HG03139 (cell line): ENCODE measurements at regions not wholly inside any gene's neighbourhood (a gene's known extent, or its start where the extent isn't known, plus 50 kb on each side); places are given as distances from the start of the nearest gene placed in this dataset.

Experiments used
- ATAC-seq: cut with Tn5 transposase; IDR thresholded peaks from one replicate; pipeline ENCODE4 v1.9.1; 2021; ENCODE audit not compliant: unreplicated experiment

- ATAC-seq: no peak
Measured at GRCh38 chr10:128280271-128280670, 154.0 kb upstream of the MKI67 start.

GRCh38 chr10:128281343-128281742, 155.1 kb upstream of the MKI67 start:
- ATAC-seq: no peak

GRCh38 chr10:128281861-128282260, 155.6 kb upstream of the MKI67 start:
- no peak for ATAC-seq

- ATAC-seq: no peak
Measured at GRCh38 chr10:128286141-128286761, 160.0 kb upstream of the MKI67 start.

- no peak for ATAC-seq
Measured at GRCh38 chr10:128286762-128287500, 160.7 kb upstream of the MKI67 start.

GRCh38 chr10:128287921-128288320, 161.7 kb upstream of the MKI67 start:
- ATAC-seq: no peak

GRCh38 chr10:128289621-128290020, 163.4 kb upstream of the MKI67 start:
- no peak for ATAC-seq

GRCh38 chr10:128295003-128295402, 168.8 kb upstream of the MKI67 start:
- ATAC-seq: no peak

GRCh38 chr10:128296253-128297007, 170.2 kb upstream of the MKI67 start:
- ATAC-seq: no peak

GRCh38 chr10:128297709-128298378, 171.6 kb upstream of the MKI67 start:
- ATAC-seq: no peak

- ATAC-seq: no peak
Measured at GRCh38 chr10:128298587-128298986, 172.4 kb upstream of the MKI67 start.

GRCh38 chr10:128300290-128300824, 174.1 kb upstream of the MKI67 start:
- ATAC-seq: no peak

GRCh38 chr10:128301051-128301450, 174.8 kb upstream of the MKI67 start:
- no peak for ATAC-seq

GRCh38 chr10:128302808-128303207, 176.6 kb upstream of the MKI67 start:
- ATAC-seq: no peak

- no peak for ATAC-seq
Measured at GRCh38 chr10:128304271-128304670, 178.0 kb upstream of the MKI67 start.

GRCh38 chr10:128305601-128306345, 179.6 kb upstream of the MKI67 start:
- no peak for ATAC-seq

GRCh38 chr10:128306535-128306934, 180.3 kb upstream of the MKI67 start:
- ATAC-seq: no peak

GRCh38 chr10:128306966-128307365, 180.7 kb upstream of the MKI67 start:
- no peak for ATAC-seq

- no peak for ATAC-seq
Measured at GRCh38 chr10:128307820-128308219, 181.6 kb upstream of the MKI67 start.

- no peak for ATAC-seq
Measured at GRCh38 chr10:128310971-128311658, 184.9 kb upstream of the MKI67 start.
